ENCODE measurements at regions not wholly inside any gene's neighbourhood (a gene's known extent, or its start where the extent isn't known, plus 50 kb on each side); places are given as distances from the start of the nearest gene placed in this dataset.

GRCh38 chr2:146079216-146079615, 1559.3 kb upstream of the ZEB2 start:
- Histone ChIP-seq H4K20me1 (replicated peaks; ENCODE audit: insufficient read depth) (no peaks in the 10 kb centered on the region), H3K4me2 (no peak overlapping the region), H3K4me1 (ENCODE audit: insufficient read depth) (no peaks in the 10 kb centered on the region), H3F3A (replicated peaks; ENCODE audit: low read depth) (no peaks in the 10 kb centered on the region), H3K79me2 (replicated peaks; ENCODE audit: insufficient read depth) (no peaks in the 10 kb centered on the region), H3K9me2 (ENCODE audit: insufficient read depth) (no peaks in the 10 kb centered on the region), H3K4me3 (no peak overlapping the region), H3K36me3 (ENCODE audit: insufficient read depth) (no peaks in the 10 kb centered on the region), H2AFZ (no peak overlapping the region), H3K27ac (ENCODE audit: low read depth) (no peak overlapping the region), H3K27me3 (ENCODE audit: insufficient read depth) (no peaks in the 10 kb centered on the region)
- TF ChIP-seq ZNF331 (CRISPR knock-in tag; IDR thresholded peaks at IDR 0.05; ENCODE audit: low read depth) (no peak), NANOG (IDR thresholded peaks at IDR 0.05; ENCODE audit: borderline replicate concordance) (no peak), REST (IDR thresholded peaks at IDR 0.05; ENCODE audit: unreplicated experiment) (no peak)
- H3K27ac Mint-ChIP-seq, result no peak overlapping the region
- H3K36me3 Mint-ChIP-seq (ENCODE audit: low read depth), result peaks cover 1% of the 10 kb centered on the region; the same call in 1 of the 3 replicates
- DNase-seq (ENCODE audit: low spot score) (no peak), ATAC-seq (no peak)
- H3K9me3 Mint-ChIP-seq, result peaks cover under 1% of the 10 kb centered on the region; the same call in 2 of the 3 replicates
- H3K4me1 Mint-ChIP-seq, result no peaks in the 10 kb centered on the region
- no peak overlapping the region for H3K4me3 Mint-ChIP-seq
- peaks cover 5% of the 10 kb centered on the region for H3K27me3 Mint-ChIP-seq (ENCODE audit: insufficient read depth, low read depth, poor library complexity)

GRCh38 chr2:146077156-146077555, 1557.2 kb upstream of the ZEB2 start:
- H3K79me2 ChIP-seq (replicated peaks; ENCODE audit: insufficient read depth), result no peaks in the 10 kb centered on the region
- Mint-ChIP-seq H3K36me3 (ENCODE audit: low read depth) (peaks cover 2% of the 10 kb centered on the region; the same call in 1 of the 3 replicates), H3K27ac (no peak overlapping the region), H3K4me1 (no peaks in the 10 kb centered on the region), H3K27me3 (ENCODE audit: insufficient read depth, low read depth, poor library complexity) (peaks cover 7% of the 10 kb centered on the region), H3K4me3 (no peak overlapping the region), H3K9me3 (no peaks in the 10 kb centered on the region; the same call in 2 of the 3 replicates)
- ATAC-seq (no peak), DNase-seq (ENCODE audit: low spot score) (no peak)
- H2AFZ ChIP-seq, result no peak overlapping the region
- H3K4me3 ChIP-seq, result no peak overlapping the region
- no peaks in the 10 kb centered on the region for H3K36me3 ChIP-seq (ENCODE audit: insufficient read depth)
- H3K4me1 ChIP-seq (ENCODE audit: insufficient read depth), result no peaks in the 10 kb centered on the region
- no peaks in the 10 kb centered on the region for H3K27me3 ChIP-seq (ENCODE audit: insufficient read depth)
- H3K9me2 ChIP-seq (ENCODE audit: insufficient read depth), result no peaks in the 10 kb centered on the region
- H3K4me2 ChIP-seq, result no peak overlapping the region
- no peaks in the 10 kb centered on the region for H4K20me1 ChIP-seq (replicated peaks; ENCODE audit: insufficient read depth)
- H3F3A ChIP-seq (replicated peaks; ENCODE audit: low read depth), result no peaks in the 10 kb centered on the region
- no peak overlapping the region for H3K27ac ChIP-seq (ENCODE audit: low read depth)
- no peak for TF ChIP-seq STAT1 (IDR thresholded peaks at IDR 0.05; ENCODE audit: unreplicated experiment)
- TF ChIP-seq CTCF (conservative IDR thresholded peaks at IDR 0.05; ENCODE audit: low read depth in 2 of 2), result no peak
- TF ChIP-seq EZH2phosphoT487 (IDR thresholded peaks at IDR 0.05; ENCODE audit: unreplicated experiment), result no peak
- TF ChIP-seq ZNF462 (CRISPR knock-in tag; IDR thresholded peaks at IDR 0.05), result no peak
- TF ChIP-seq ZNF331 (CRISPR knock-in tag; IDR thresholded peaks at IDR 0.05; ENCODE audit: low read depth), result no peak
- no peak for TF ChIP-seq CREB1 (CRISPR knock-in tag; IDR thresholded peaks at IDR 0.05; ENCODE audit: low read depth)
- no peak for TF ChIP-seq JUNB (IDR thresholded peaks at IDR 0.05; ENCODE audit: unreplicated experiment)
- no peak for TF ChIP-seq NANOG (IDR thresholded peaks at IDR 0.05; ENCODE audit: borderline replicate concordance)
- no peak for TF ChIP-seq EZH2 (IDR thresholded peaks at IDR 0.05; ENCODE audit: low read depth, unreplicated experiment)
- no peak for TF ChIP-seq POLR2AphosphoS5 (IDR thresholded peaks at IDR 0.05; ENCODE audit: low read depth)

Data from GM23338 (cell line).